IMR-90 (cell line): ENCODE measurements at regions not wholly inside any gene's neighbourhood (a gene's known extent, or its start where the extent isn't known, plus 50 kb on each side); places are given as distances from the start of the nearest gene placed in this dataset.

Experiments used
- ATAC-seq: fragments of 200-7000 bp; cut with Tn5 transposase; 2 replicates; pipeline ENCODE4 v1.9.1; 2020; ENCODE audit warnings: low read depth, mild to moderate bottlenecking, moderate library complexity
- BruUV-seq: library from RNA; stranded (reverse); fragments of 400-500 nt; replicated peaks from 2 replicates; lab custom pipeline; 2021; lab: Mats Ljungman, UMichigan
- CTCF ChIA-PET: fragments of 300-600 bp; formaldehyde crosslinking; extraction: SDS; loops from one replicate; lab custom pipeline; 2021; ENCODE audit warnings: antibody characterized with exemption; lab: Yijun Ruan, JAX
- POLR2A ChIA-PET: fragments of 300-600 bp; sonication (Branson Sonifier 250); formaldehyde crosslinking; loops from one replicate; lab custom pipeline; 2022; ENCODE audit warnings: antibody characterized with exemption; ENCODE audit not compliant: unreplicated experiment; lab: Charles Lee
- DNase-seq: peaks from one replicate; pipeline ENCODE4 v3.0.0; 2013
- H2AFZ ChIP-seq: replicated peaks from 2 replicates; pipeline ENCODE3; 2013; ENCODE audit warnings: low read length, mild to moderate bottlenecking; ENCODE audit not compliant: poor library complexity
- H2AK5ac ChIP-seq: 2 replicates; pipeline ENCODE4 v1.6.1; 2013; ENCODE audit warnings: low read depth, low read length, inconsistent platforms
- H2AK9ac ChIP-seq: replicated peaks from 2 replicates; pipeline ENCODE3; 2013; ENCODE audit warnings: mild to moderate bottlenecking, low read depth, low read length, moderate library complexity; ENCODE audit not compliant: poor library complexity
- H2BK120ac ChIP-seq: 2 replicates; pipeline ENCODE4 v1.6.1; 2013; ENCODE audit warnings: low read depth, low read length, inconsistent platforms
- H2BK15ac ChIP-seq: 3 replicates; pipeline ENCODE4 v1.6.1; 2013; ENCODE audit warnings: low read depth, low read length, inconsistent platforms
- H2BK20ac ChIP-seq: 2 replicates; pipeline ENCODE4 v1.6.1; 2013; ENCODE audit warnings: low read depth, mild to moderate bottlenecking, inconsistent platforms, low read length, moderate library complexity
- H2BK5ac ChIP-seq: 2 replicates; pipeline ENCODE4 v1.6.1; 2013; ENCODE audit warnings: mild to moderate bottlenecking, low read depth, low read length, inconsistent platforms; ENCODE audit not compliant: poor library complexity, severe bottlenecking
- H3K14ac ChIP-seq: replicated peaks from 2 replicates; pipeline ENCODE4 v1.6.1; 2013; ENCODE audit warnings: low read depth, low read length, inconsistent platforms
- H3K18ac ChIP-seq: 2 replicates; pipeline ENCODE4 v1.6.1; 2013; ENCODE audit warnings: low read depth, low read length, control low read depth
- H3K23ac ChIP-seq: 2 replicates; pipeline ENCODE4 v1.6.1; 2013; ENCODE audit warnings: low read depth, low read length, inconsistent platforms
- H3K27ac ChIP-seq: 2 replicates; pipeline ENCODE4 v1.5.1; 2013; ENCODE audit warnings: mild to moderate bottlenecking, control low read depth, low read length; ENCODE audit not compliant: insufficient read depth
- H3K27me3 ChIP-seq: 2 replicates; pipeline ENCODE4 v1.6.1; 2013; ENCODE audit warnings: low read length; ENCODE audit not compliant: control insufficient read depth, insufficient read depth
- H3K36me3 ChIP-seq: 2 replicates; pipeline ENCODE4 v1.6.1; 2013; ENCODE audit warnings: low read length, mixed read lengths; ENCODE audit not compliant: control insufficient read depth, insufficient read depth
- H3K4ac ChIP-seq: 2 replicates; pipeline ENCODE4 v1.6.1; 2013; ENCODE audit warnings: low read depth, low read length, inconsistent platforms
- H3K4me1 ChIP-seq: 2 replicates; pipeline ENCODE4 v1.6.1; 2013; ENCODE audit warnings: low read length, mixed read lengths; ENCODE audit not compliant: control insufficient read depth, insufficient read depth
- H3K4me2 ChIP-seq: 2 replicates; pipeline ENCODE4 v1.6.1; 2013; ENCODE audit warnings: low read depth, mild to moderate bottlenecking, control low read depth, low read length, moderate library complexity
- H3K4me3 ChIP-seq: 2 replicates; pipeline ENCODE4 v1.5.1; 2013; ENCODE audit warnings: low read depth, mild to moderate bottlenecking, control low read depth, low read length, moderate library complexity; ENCODE audit not compliant: insufficient read depth
- H3K56ac ChIP-seq: 2 replicates; pipeline ENCODE4 v1.6.1; 2013; ENCODE audit warnings: low read length, inconsistent platforms; ENCODE audit not compliant: insufficient read depth; ENCODE audit errors: extremely low read depth
- H3K79me1 ChIP-seq, 2 experiments: 2 replicates each; pipeline ENCODE4 v1.6.1; 2013; ENCODE audit warnings: low read length in 2 of 2, inconsistent platforms in 1 of 2, low read depth in 1 of 2
- H3K9ac ChIP-seq: 2 replicates; pipeline ENCODE4 v1.6.1; 2013; ENCODE audit warnings: low read depth, low read length, control low read depth
- H3K9me1 ChIP-seq: 2 replicates; pipeline ENCODE4 v1.6.1; 2013; ENCODE audit warnings: low read length, inconsistent platforms; ENCODE audit not compliant: insufficient read depth
- H3K9me3 ChIP-seq: 2 replicates; pipeline ENCODE4 v1.6.1; 2013; ENCODE audit warnings: low read length; ENCODE audit not compliant: control insufficient read depth, insufficient read depth
- H4K20me1 ChIP-seq: 2 replicates; pipeline ENCODE4 v1.6.1; 2013; ENCODE audit warnings: low read length, inconsistent platforms; ENCODE audit not compliant: insufficient read depth
- H4K5ac ChIP-seq: 2 replicates; pipeline ENCODE4 v1.6.1; 2013; ENCODE audit warnings: mild to moderate bottlenecking, low read depth, low read length, control low read depth
- H4K8ac ChIP-seq, 2 experiments: 2 replicates each; pipeline ENCODE4 v1.6.1; 2013; ENCODE audit warnings: low read depth in 2 of 2, low read length in 2 of 2, control low read depth in 1 of 2, inconsistent platforms in 1 of 2
- H4K91ac ChIP-seq: 2 replicates; pipeline ENCODE4 v1.6.1; 2013; ENCODE audit warnings: low read depth, low read length, inconsistent platforms; ENCODE audit not compliant: insufficient read depth
- BHLHE40 ChIP-seq: fragments of 150-350 bp; IDR thresholded peaks from 2 replicates; pipeline ENCODE4 v1.6.1; 2016; ENCODE audit warnings: mild to moderate bottlenecking, low read depth, low read length
- CEBPB ChIP-seq: IDR thresholded peaks from 2 replicates; pipeline ENCODE4 v1.6.1; 2012; ENCODE audit warnings: low read depth, low read length, improper control_type of control experiment
- CHD1 ChIP-seq: IDR thresholded peaks from 2 replicates; pipeline ENCODE4 v1.6.1; 2012; ENCODE audit warnings: low read depth, low read length, improper control_type of control experiment
- CTCF ChIP-seq: conservative IDR thresholded peaks from 2 replicates; pipeline ENCODE4 v1.5.1; 2012; ENCODE audit warnings: mild to moderate bottlenecking, low read depth, low read length, improper control_type of control experiment
- FOS ChIP-seq: fragments of 150-350 bp; IDR thresholded peaks from 2 replicates; pipeline ENCODE4 v1.6.1; 2016; ENCODE audit warnings: low read depth, low read length
- MAFK ChIP-seq: IDR thresholded peaks from 2 replicates; pipeline ENCODE4 v1.6.1; 2012; ENCODE audit warnings: low read depth, low read length, improper control_type of control experiment
- MAZ ChIP-seq: IDR thresholded peaks from 2 replicates; pipeline ENCODE4 v1.6.1; 2012; ENCODE audit warnings: low read depth, mild to moderate bottlenecking, low read length, improper control_type of control experiment, moderate library complexity, borderline replicate concordance
- NFE2L2 ChIP-seq: fragments of 150-350 bp; IDR thresholded peaks from 2 replicates; pipeline ENCODE4 v1.6.1; 2016; ENCODE audit warnings: low read depth, mild to moderate bottlenecking, low read length
- POLR2A ChIP-seq: IDR thresholded peaks from 2 replicates; pipeline ENCODE4 v1.6.1; 2012; ENCODE audit warnings: mild to moderate bottlenecking, low read depth, low read length
- RFX5 ChIP-seq: IDR thresholded peaks from 2 replicates; pipeline ENCODE4 v1.8.0; 2012; ENCODE audit warnings: low read depth, mild to moderate bottlenecking, low read length, moderate library complexity
- SMC3 ChIP-seq: fragments of 150-350 bp; IDR thresholded peaks from 2 replicates; pipeline ENCODE4 v1.6.1; 2016; ENCODE audit warnings: low read depth, mild to moderate bottlenecking, antibody characterized with exemption, low read length, moderate library complexity
- USF2 ChIP-seq: fragments of 150-350 bp; IDR thresholded peaks from 2 replicates; pipeline ENCODE4 v1.6.1; 2017; ENCODE audit warnings: mild to moderate bottlenecking, antibody characterized with exemption, low read length, low read depth
- WGBS, 2 experiments: methylation state at CpG; one replicate each; pipeline versions ENCODE4 v1.1.5 to v1.1.7; 2013; ENCODE audit warnings: missing lambda C conversion rate in 2 of 2; ENCODE audit not compliant: insufficient read length in 1 of 2; ENCODE audit errors: extremely low coverage in 2 of 2; 5-methylcytosine and 5-hydroxymethylcytosine counted together
- dilution Hi-C: fragments of 300-500 bp; cut with HindIII; formaldehyde crosslinking; loops from one replicate; pipeline ENCODE4 v1.14.3; 2018; ENCODE audit warnings: low sequenced_read_pairs; ENCODE audit not compliant: unreplicated experiment
- in situ Hi-C: fragments of 300-500 bp; cut with MboI; formaldehyde crosslinking; loops from 3 replicates; pipeline ENCODE4 v1.14.3; 2019; ENCODE audit warnings: low sequenced_read_pairs, inconsistent platforms, mixed read lengths
- intact Hi-C: fragments of 100-400 bp; cut with micrococcal nuclease; formaldehyde crosslinking; loops from 2 replicates; pipeline ENCODE4 v1.10.0; 2022

GRCh38 chr2:107380912-107381311 lies 445.8 kb upstream of the RGPD4 start:
- ATAC-seq: no peak
- dilution Hi-C loops: no loop called here

More at GRCh38 chr2:107380912-107381311, 445.8 kb upstream of the RGPD4 start:
- Histone ChIP-seq H2AFZ (no peak overlapping the region), H3K23ac (no peak overlapping the region), H3K9ac (no peak overlapping the region), H3K4me1 (no peaks in the 10 kb centered on the region), H3K27me3 (no peaks in the 10 kb centered on the region), H2BK5ac (no peak overlapping the region), H3K18ac (no peak overlapping the region), H3K4me3 (no peak overlapping the region), H2AK5ac (no peak overlapping the region), H4K91ac (no peak overlapping the region), H3K4ac (no peak overlapping the region), H2BK20ac (no peak overlapping the region), H3K4me2 (no peak overlapping the region), H2AK9ac (no peak overlapping the region), H2BK120ac (no peak overlapping the region), H3K36me3 (no peaks in the 10 kb centered on the region), H4K20me1 (no peaks in the 10 kb centered on the region), H3K9me1 (no peaks in the 10 kb centered on the region), H3K9me3 (peaks cover 7% of the 10 kb centered on the region; the same call in 1 of the 2 replicates), H4K5ac (no peak overlapping the region), H3K56ac (no peak overlapping the region), H3K27ac (no peak overlapping the region), H3K79me1 (no peaks in the 10 kb centered on the region), H4K8ac (no peak overlapping the region), H3K14ac (no peak overlapping the region), H2BK15ac (no peak overlapping the region)
- no TSS peak for BruUV-seq
- TF ChIP-seq CHD1 (no peak), POLR2A (no peak), CTCF (no peak), FOS (no peak), MAFK (no peak), MAZ (no peak), SMC3 (no peak), CEBPB (no peak), NFE2L2 (no peak), RFX5 (no peak), USF2 (no peak), BHLHE40 (no peak)
- CTCF ChIA-PET: no interaction called here
- intact Hi-C loops (no loop called here), in situ Hi-C loops (no loop called here)
- POLR2A ChIA-PET: no interaction called here
- no CpG with 5 or more reads among the region's 2 CpGs for WGBS, 2 experiments
- no peak for DNase-seq
